Adrenal gland (tissue), 9 donors: ENCODE measurements at regions not wholly inside any gene's neighbourhood (a gene's known extent, or its start where the extent isn't known, plus 50 kb on each side); places are given as distances from the start of the nearest gene placed in this dataset.
"Not testable (repeated sequence)": the region's sequence is repeated elsewhere in the genome, so short reads cannot be mapped to it uniquely, and the experiment has no call there.

Experiments used
- DNase-seq, 7 donors: peaks; one replicate each; pipeline ENCODE4 v3.0.0-alpha.2; 2019 to 2020
- H3K27ac ChIP-seq, 5 donors: fragments of 200-600 bp; sonication (generic) in 4 of 5; 1 replicate in 3 of 5; 2 replicates in 2 of 5; pipeline versions ENCODE4 v1.5.1 to v1.8.0; 2016 to 2020; ENCODE audit warnings: mild to moderate bottlenecking in 1 of 5
- H3K27me3 ChIP-seq: fragments of 200-600 bp; 2 replicates; pipeline ENCODE4 v1.8.0; 2021
- H3K36me3 ChIP-seq, 2 donors: fragments of 200-600 bp; replicated peaks in 1 of 2; 1 replicate in 1 of 2; 2 replicates in 1 of 2; pipeline versions ENCODE4 v1.5.1 to v1.8.0; 2018 to 2022
- H3K4me1 ChIP-seq, 2 donors: fragments of 200-600 bp; replicated peaks in 1 of 2; 1 replicate in 1 of 2; 2 replicates in 1 of 2; pipeline versions ENCODE4 v1.5.1 to v1.8.0; 2018 to 2021
- H3K4me3 ChIP-seq, 4 donors: fragments of 200-600 bp; sonication (generic) in 3 of 4; one replicate each; pipeline ENCODE4 v1.5.1; 2016 to 2018
- H3K9me3 ChIP-seq, 3 donors: fragments of 200-600 bp; sonication (generic) in 1 of 3; replicated peaks in 1 of 3; 1 replicate in 2 of 3; 2 replicates in 1 of 3; pipeline versions ENCODE4 v1.5.1 to v1.8.0; 2016 to 2021
- CTCF ChIP-seq, 6 experiments: fragments of 450-650 bp in 4 of 6; fragments of 200-600 bp in 2 of 6; sonication (generic) in 1 of 6; IDR thresholded peaks; 1 replicate in 5 of 6; 2 replicates in 1 of 6; pipeline versions ENCODE4 v1.5.1 to v1.8.0; 2016 to 2021; ENCODE audit warnings: antibody characterized with exemption in 6 of 6, mild to moderate bottlenecking in 2 of 6, moderate library complexity in 1 of 6
- POLR2A ChIP-seq, 2 donors: fragments of 450-650 bp; IDR thresholded peaks; one replicate each; pipeline ENCODE4 v1.6.1; 2017; ENCODE audit warnings: antibody characterized with exemption in 2 of 2, mild to moderate bottlenecking in 2 of 2, moderate library complexity in 1 of 2
- WGBS, 4 donors: extraction: QIAGEN DNeasy Blood & Tissue Kit in 2 of 4; methylation state at CpG; one replicate each; pipeline versions ENCODE4 v1.1.5 to v1.1.7; 2013 to 2017; 5-methylcytosine and 5-hydroxymethylcytosine counted together
- intact Hi-C, 2 donors: fragments of 100-400 bp; cut with DNase I; formaldehyde crosslinking; loops; one replicate each; pipeline versions ENCODE4 v1.14.1 to v1.15.0; 2022 to 2023
- donor health status: healthy with polysubstance abuse.
- donor health status: Bipolar disorder and iron deficiency.
- donor health status: DM: yes; HTN: yes; CAD: no.
- donor health status: DM: no; HTN: no; CAD: no.
- donor health status: DM: no; HTN: no; CAD: no.

- DNase-seq, result no peak
- Histone ChIP-seq H3K4me1 (no peaks in the 10 kb centered on the region), H3K27me3 (no peaks in the 10 kb centered on the region), H3K4me3 (no peak overlapping the region), H3K36me3 (no peaks in the 10 kb centered on the region), H3K9me3 (no peaks in the 10 kb centered on the region), H3K27ac (no peak overlapping the region)
- intact Hi-C loops, result no loop called here
- TF ChIP-seq CTCF (IDR thresholded peaks at IDR 0.05), result no peak
Observed at GRCh38 chr16:63776034-63776433, 1345.8 kb downstream of the CDH11 start.

GRCh38 chr16:63774302-63774701, 1347.6 kb downstream of the CDH11 start:
- Histone ChIP-seq H3K36me3 (no peaks in the 10 kb centered on the region), H3K9me3 (no peaks in the 10 kb centered on the region), H3K27ac (no peak overlapping the region), H3K27me3 (no peaks in the 10 kb centered on the region), H3K4me1 (no peaks in the 10 kb centered on the region), H3K4me3 (no peak overlapping the region)
- TF ChIP-seq POLR2A (IDR thresholded peaks at IDR 0.05) (no peak), CTCF (IDR thresholded peaks at IDR 0.05) (no peak)
- WGBS, 4 donors, result 74 to 86% (median 81%) methylated on average over 3 of the region's 3 CpGs
- no peak for DNase-seq
- intact Hi-C loops, result no loop called here

GRCh38 chr16:63769211-63769610, 1352.7 kb downstream of the CDH11 start:
- Histone ChIP-seq H3K27me3 (no peaks in the 10 kb centered on the region), H3K36me3 (no peaks in the 10 kb centered on the region), H3K27ac (no peak overlapping the region), H3K4me3 (no peak overlapping the region), H3K9me3 (no peaks in the 10 kb centered on the region), H3K4me1 (no peaks in the 10 kb centered on the region)
- TF ChIP-seq POLR2A (IDR thresholded peaks at IDR 0.05) (no peak), CTCF (IDR thresholded peaks at IDR 0.05) (no peak)
- intact Hi-C loops, result no loop called here
- 61 to 74% (median 64%) methylated on average over 2 of the region's 2 CpGs for WGBS, 4 donors
- no peak for DNase-seq

GRCh38 chr16:63760246-63760645, 1361.6 kb downstream of the CDH11 start:
- 80 to 90% (median 83%) methylated on average over 11 of the region's 11 CpGs for WGBS, 4 donors
- DNase-seq, H3K27ac ChIP-seq, H3K4me3 ChIP-seq, H3K27me3 ChIP-seq, intact Hi-C loops, H3K36me3 ChIP-seq, H3K9me3 ChIP-seq, H3K4me1 ChIP-seq: not testable (repeated sequence)

- Histone ChIP-seq H3K4me3 (no peak overlapping the region), H3K27me3 (no peaks in the 10 kb centered on the region), H3K36me3 (no peaks in the 10 kb centered on the region), H3K4me1 (no peaks in the 10 kb centered on the region), H3K9me3 (no peaks in the 10 kb centered on the region), H3K27ac (no peak overlapping the region)
- TF ChIP-seq POLR2A (IDR thresholded peaks at IDR 0.05) (no peak), CTCF (IDR thresholded peaks at IDR 0.05) (no peak)
- DNase-seq, result no peak
- intact Hi-C loops, result no loop called here
Observed at GRCh38 chr16:63752347-63752746, 1369.5 kb downstream of the CDH11 start.
